ENCODE measurements at regions not wholly inside any gene's neighbourhood (a gene's known extent, or its start where the extent isn't known, plus 50 kb on each side); places are given as distances from the start of the nearest gene placed in this dataset.
"Not testable (repeated sequence)": the region's sequence is repeated elsewhere in the genome, so short reads cannot be mapped to it uniquely, and the experiment has no call there.

GRCh38 chr15:24324096-24324495, 351.5 kb upstream of the NPAP1 start:
- DNase-seq, result not testable (repeated sequence)

GRCh38 chr15:24326513-24326912, 349.1 kb upstream of the NPAP1 start:
- not testable (repeated sequence) for DNase-seq

- not testable (repeated sequence) for DNase-seq
These were observed 343.6 kb upstream of the NPAP1 start for GRCh38 chr15:24331964-24332363.

- DNase-seq, result not testable (repeated sequence)
These were observed 333.7 kb upstream of the NPAP1 start for GRCh38 chr15:24341876-24342275.

GRCh38 chr15:24352777-24353176, 322.8 kb upstream of the NPAP1 start:
- DNase-seq, result not testable (repeated sequence)

- not testable (repeated sequence) for DNase-seq
These were observed 294.5 kb upstream of the NPAP1 start for GRCh38 chr15:24381103-24381502.

GRCh38 chr15:24385258-24385657, 290.3 kb upstream of the NPAP1 start:
- DNase-seq, result not testable (repeated sequence)

GRCh38 chr15:24394303-24394702, 281.3 kb upstream of the NPAP1 start:
- DNase-seq, result no peak

GRCh38 chr15:24412649-24413048, 262.9 kb upstream of the NPAP1 start:
- DNase-seq, result not testable (repeated sequence)

- not testable (repeated sequence) for DNase-seq
These were observed 249.1 kb upstream of the NPAP1 start for GRCh38 chr15:24426286-24427054.

GRCh38 chr15:24427055-24427400, 248.5 kb upstream of the NPAP1 start:
- not testable (repeated sequence) for DNase-seq

- DNase-seq, result not testable (repeated sequence)
These were observed 240.3 kb upstream of the NPAP1 start for GRCh38 chr15:24435075-24435820.

- not testable (repeated sequence) for DNase-seq
These were observed 238.3 kb upstream of the NPAP1 start for GRCh38 chr15:24437270-24437669.

GRCh38 chr15:24437735-24438134, 237.8 kb upstream of the NPAP1 start:
- DNase-seq, result not testable (repeated sequence)

GRCh38 chr15:24477107-24478025, 198.2 kb upstream of the NPAP1 start:
- not testable (repeated sequence) for DNase-seq

- DNase-seq, result not testable (repeated sequence)
These were observed 189.5 kb upstream of the NPAP1 start for GRCh38 chr15:24485885-24486567.

- DNase-seq, result not testable (repeated sequence)
These were observed 187.2 kb upstream of the NPAP1 start for GRCh38 chr15:24488164-24488907.

- DNase-seq, result not testable (repeated sequence)
These were observed 170.4 kb upstream of the NPAP1 start for GRCh38 chr15:24505216-24505615.

- DNase-seq, result not testable (repeated sequence)
These were observed 165.9 kb upstream of the NPAP1 start for GRCh38 chr15:24509714-24510113.

- DNase-seq, result not testable (repeated sequence)
These were observed 164.0 kb upstream of the NPAP1 start for GRCh38 chr15:24511598-24511997.

- not testable (repeated sequence) for DNase-seq
These were observed 156.8 kb upstream of the NPAP1 start for GRCh38 chr15:24518772-24519171.

GRCh38 chr15:24531235-24531634, 144.3 kb upstream of the NPAP1 start:
- DNase-seq, result not testable (repeated sequence)

All from SHP77 (cell line).